HepG2 (cell line): ENCODE measurements at regions not wholly inside any gene's neighbourhood (a gene's known extent, or its start where the extent isn't known, plus 50 kb on each side); places are given as distances from the start of the nearest gene placed in this dataset.
A peak's percentile ranks its signal among the peaks of the same experiment; 100 is the strongest.

Source experiments
- ARID5B ChIP-seq: IDR thresholded peaks from 2 replicates; pipeline ENCODE4 v1.4.0; 2020; ENCODE audit warnings: mild to moderate bottlenecking, missing genetic modification reagents
- BCL6 ChIP-seq: IDR thresholded peaks from 2 replicates; pipeline ENCODE4 v1.6.1; 2016; ENCODE audit warnings: missing genetic modification reagents, missing compliant biosample characterization
- FOXO1 ChIP-seq: sonication (generic); formaldehyde crosslinking; IDR thresholded peaks from 2 replicates; pipeline ENCODE4 v1.4.0; 2020; ENCODE audit warnings: missing genetic modification reagents
- GMEB2 ChIP-seq: IDR thresholded peaks from 2 replicates; pipeline ENCODE4 v1.6.1; 2016; ENCODE audit warnings: missing biosample characterization, missing genetic modification reagents, low read depth
- IRX3 ChIP-seq: sonication (generic); formaldehyde crosslinking; IDR thresholded peaks from 2 replicates; pipeline ENCODE4 v1.8.1; 2023; ENCODE audit warnings: mild to moderate bottlenecking, low read depth, missing genetic modification reagents, borderline replicate concordance
- MIER3 ChIP-seq: IDR thresholded peaks from 2 replicates; pipeline ENCODE4 v1.6.1; 2016; ENCODE audit warnings: missing compliant biosample characterization, borderline replicate concordance
- MLLT10 ChIP-seq: sonication (generic); formaldehyde crosslinking; IDR thresholded peaks from 2 replicates; pipeline ENCODE4 v1.4.0; 2020; ENCODE audit warnings: missing genetic modification reagents
- NCOR1 ChIP-seq: fragments of 200-600 bp; sonication (generic); IDR thresholded peaks from 2 replicates; pipeline ENCODE4 v1.7.0; 2017; ENCODE audit warnings: antibody characterized with exemption, low read length, borderline replicate concordance
- RORA ChIP-seq: sonication (generic); formaldehyde crosslinking; IDR thresholded peaks from 2 replicates; pipeline ENCODE4 v1.5.0; 2020; ENCODE audit warnings: mild to moderate bottlenecking, missing genetic modification reagents, moderate library complexity
- SP140L ChIP-seq: sonication (generic); formaldehyde crosslinking; IDR thresholded peaks from 2 replicates; pipeline ENCODE4 v1.4.0; 2020; ENCODE audit warnings: missing genetic modification reagents, borderline replicate concordance
- TEAD3 ChIP-seq: optimal IDR thresholded peaks from 2 replicates; pipeline ENCODE3; 2016; ENCODE audit warnings: borderline replicate concordance
- UBTF ChIP-seq: sonication (generic); formaldehyde crosslinking; IDR thresholded peaks from 2 replicates; pipeline ENCODE4 v1.4.0; 2020; ENCODE audit warnings: mild to moderate bottlenecking, missing genetic modification reagents
- YEATS4 ChIP-seq: sonication (generic); formaldehyde crosslinking; IDR thresholded peaks from 2 replicates; pipeline ENCODE4 v1.4.0; 2020; ENCODE audit warnings: missing genetic modification reagents, borderline replicate concordance
- ZFX ChIP-seq: sonication (generic); formaldehyde crosslinking; IDR thresholded peaks from 2 replicates; pipeline ENCODE4 v1.4.0; 2020; ENCODE audit warnings: mild to moderate bottlenecking, low read depth, missing genetic modification reagents, moderate library complexity
- ZNF331 ChIP-seq: sonication (generic); formaldehyde crosslinking; IDR thresholded peaks from 2 replicates; pipeline ENCODE4 v1.4.0; 2020; ENCODE audit warnings: missing genetic modification reagents
- ZNF414 ChIP-seq: sonication (generic); formaldehyde crosslinking; IDR thresholded peaks from 2 replicates; pipeline ENCODE4 v1.5.0; 2020; ENCODE audit warnings: missing genetic modification reagents
- ZNF564 ChIP-seq: sonication (generic); formaldehyde crosslinking; IDR thresholded peaks from 2 replicates; pipeline ENCODE4 v1.8.1; 2023; ENCODE audit warnings: mild to moderate bottlenecking, missing genetic modification reagents
- ZNF800 ChIP-seq: sonication (generic); formaldehyde crosslinking; IDR thresholded peaks from 2 replicates; pipeline ENCODE4 v1.4.0; 2020; ENCODE audit warnings: missing genetic modification reagents

GRCh38 chr3:30476368-30477084 lies 129.9 kb upstream of the TGFBR2 start (continued):
- peak; percentile 84 for TF ChIP-seq ARID5B
- no peak for TF ChIP-seq GMEB2 (CRISPR knock-in tag)
- no peak for TF ChIP-seq TEAD3 (CRISPR knock-in tag)
- no peak for TF ChIP-seq ZFX (CRISPR knock-in tag)
- no peak for TF ChIP-seq SP140L
- TF ChIP-seq YEATS4: no peak
- TF ChIP-seq ZNF564 (CRISPR knock-in tag): no peak
- TF ChIP-seq ZNF331 (CRISPR knock-in tag): 0 out of 2 replicates have a peak, but pooled peaks have one; percentile 24
- no peak for TF ChIP-seq NCOR1
- no peak for TF ChIP-seq ZNF414 (CRISPR knock-in tag)
- no peak for TF ChIP-seq MIER3 (CRISPR knock-in tag)
- no peak for TF ChIP-seq UBTF (CRISPR knock-in tag)
- no peak for TF ChIP-seq MLLT10 (CRISPR knock-in tag)
- peak; percentile 46 for TF ChIP-seq BCL6 (CRISPR knock-in tag)
- no peak for TF ChIP-seq FOXO1 (CRISPR knock-in tag)
- TF ChIP-seq IRX3 (CRISPR knock-in tag): no peak
- TF ChIP-seq ZNF800 (CRISPR knock-in tag): no peak
- TF ChIP-seq RORA (CRISPR knock-in tag): no peak
